H9 (cell line): ENCODE measurements at regions not wholly inside any gene's neighbourhood (a gene's known extent, or its start where the extent isn't known, plus 50 kb on each side); places are given as distances from the start of the nearest gene placed in this dataset.

Source experiments
- DNase-seq: peaks from one replicate; pipeline ENCODE4 v3.0.0-alpha.2; 2017
- H2AFZ ChIP-seq: one replicate; pipeline ENCODE4 v1.6.1; 2013; ENCODE audit warnings: mild to moderate bottlenecking, low read length, control low read depth, moderate library complexity
- H2AK5ac ChIP-seq: 2 replicates; pipeline ENCODE4 v1.6.1; 2013; ENCODE audit warnings: low read length, control low read depth, mixed read lengths; ENCODE audit not compliant: insufficient read length
- H2BK120ac ChIP-seq: one replicate; pipeline ENCODE4 v1.6.1; 2013; ENCODE audit warnings: low read depth, mild to moderate bottlenecking, low read length, control low read depth, inconsistent platforms; ENCODE audit not compliant: poor library complexity, severe bottlenecking
- H2BK12ac ChIP-seq: 2 replicates; pipeline ENCODE4 v1.6.1; 2013; ENCODE audit warnings: low read length, control low read depth, mixed read lengths, low read depth; ENCODE audit not compliant: insufficient read length
- H2BK15ac ChIP-seq: 2 replicates; pipeline ENCODE4 v1.6.1; 2013; ENCODE audit warnings: low read depth, low read length, control low read depth
- H2BK20ac ChIP-seq: one replicate; pipeline ENCODE4 v1.6.1; 2013; ENCODE audit warnings: low read depth, mild to moderate bottlenecking, low read length, control low read depth, inconsistent platforms; ENCODE audit not compliant: poor library complexity, severe bottlenecking
- H2BK5ac ChIP-seq: 2 replicates; pipeline ENCODE4 v1.6.1; 2013; ENCODE audit warnings: low read length, control low read depth, mixed read lengths; ENCODE audit not compliant: insufficient read length
- H3K14ac ChIP-seq: 2 replicates; pipeline ENCODE4 v1.6.1; 2013; ENCODE audit warnings: low read length, control low read depth; ENCODE audit not compliant: insufficient read depth
- H3K18ac ChIP-seq: 2 replicates; pipeline ENCODE4 v1.6.1; 2013; ENCODE audit warnings: low read depth, mild to moderate bottlenecking, mixed read lengths, low read length, control low read depth; ENCODE audit not compliant: insufficient read length
- H3K23ac ChIP-seq: 2 replicates; pipeline ENCODE4 v1.6.1; 2013; ENCODE audit warnings: low read length, control low read depth, mixed read lengths, low read depth; ENCODE audit not compliant: insufficient read length
- H3K23me2 ChIP-seq: 2 replicates; pipeline ENCODE4 v1.6.1; 2013; ENCODE audit warnings: low read depth, mild to moderate bottlenecking, mixed read lengths, low read length, control low read depth; ENCODE audit not compliant: insufficient read length, poor library complexity, severe bottlenecking
- H3K27ac ChIP-seq: 2 replicates; pipeline ENCODE4 v1.5.1; 2013; ENCODE audit warnings: low read length, control low read depth, mixed read lengths, low read depth; ENCODE audit not compliant: insufficient read length
- H3K27me3 ChIP-seq: 2 replicates; pipeline ENCODE4 v1.6.1; 2013; ENCODE audit warnings: low read length, control low read depth, inconsistent platforms; ENCODE audit not compliant: insufficient read depth
- H3K4ac ChIP-seq: 2 replicates; pipeline ENCODE4 v1.6.1; 2013; ENCODE audit warnings: low read depth, mild to moderate bottlenecking, control low read depth, inconsistent platforms, low read length, moderate library complexity
- H3K4me1 ChIP-seq: 2 replicates; pipeline ENCODE4 v1.6.1; 2013; ENCODE audit warnings: low read length, control low read depth, inconsistent platforms; ENCODE audit not compliant: insufficient read depth
- H3K4me2 ChIP-seq: 2 replicates; pipeline ENCODE4 v1.6.1; 2013; ENCODE audit warnings: low read length, control low read depth, mixed read lengths; ENCODE audit not compliant: insufficient read length, insufficient read depth
- H3K56ac ChIP-seq: 2 replicates; pipeline ENCODE4 v1.6.1; 2013; ENCODE audit warnings: low read depth, mild to moderate bottlenecking, mixed read lengths, low read length, control low read depth; ENCODE audit not compliant: insufficient read length
- H3K79me1 ChIP-seq: 2 replicates; pipeline ENCODE4 v1.6.1; 2013; ENCODE audit warnings: low read depth, mild to moderate bottlenecking, moderate library complexity, low read length, control low read depth, inconsistent platforms; ENCODE audit not compliant: insufficient read depth, poor library complexity, severe bottlenecking
- H3K79me2 ChIP-seq: 2 replicates; pipeline ENCODE4 v1.6.1; 2013; ENCODE audit warnings: low read length, control low read depth, inconsistent platforms; ENCODE audit not compliant: insufficient read depth
- H3K9ac ChIP-seq: 2 replicates; pipeline ENCODE4 v1.6.1; 2013; ENCODE audit warnings: low read length, control low read depth, mixed read lengths; ENCODE audit not compliant: insufficient read length; ENCODE audit errors: extremely low read depth
- H3K9me3 ChIP-seq: one replicate; pipeline ENCODE4 v1.6.1; 2013; ENCODE audit warnings: low read depth, low read length, inconsistent platforms; ENCODE audit not compliant: control insufficient read depth
- H3T11ph ChIP-seq: one replicate; pipeline ENCODE4 v1.6.1; 2013; ENCODE audit warnings: mild to moderate bottlenecking, low read length, control low read depth, inconsistent platforms
- H4K20me1 ChIP-seq: one replicate; pipeline ENCODE4 v1.6.1; 2013; ENCODE audit not compliant: control insufficient read depth, insufficient read length, insufficient read depth
- H4K5ac ChIP-seq: 2 replicates; pipeline ENCODE4 v1.6.1; 2013; ENCODE audit warnings: low read depth, mild to moderate bottlenecking, mixed read lengths, low read length, control low read depth; ENCODE audit not compliant: insufficient read length
- H4K8ac ChIP-seq: replicated peaks from 2 replicates; pipeline ENCODE4 v1.6.1; 2013; ENCODE audit warnings: low read length, control low read depth, mixed read lengths, low read depth; ENCODE audit not compliant: insufficient read length
- H4K91ac ChIP-seq: 2 replicates; pipeline ENCODE4 v1.6.1; 2013; ENCODE audit warnings: low read depth, mild to moderate bottlenecking, moderate library complexity, mixed read lengths, low read length, control low read depth; ENCODE audit not compliant: insufficient read length
- H3K27ac Mint-ChIP-seq, 3 experiments: 2 replicates in 2 of 3; 3 replicates in 1 of 3; pipeline ENCODE4 v1.8.0; 2020 to 2021; ENCODE audit warnings: mixed read lengths in 3 of 3, mild to moderate bottlenecking in 1 of 3, moderate library complexity in 1 of 3
- H3K27me3 Mint-ChIP-seq: 2 replicates; pipeline ENCODE4 v1.8.0; 2021; ENCODE audit warnings: low read depth, mild to moderate bottlenecking, moderate library complexity, mixed read lengths
- H3K36me3 Mint-ChIP-seq, 3 experiments: 2 replicates in 2 of 3; 3 replicates in 1 of 3; pipeline ENCODE4 v1.8.0; 2020 to 2021; ENCODE audit warnings: low read depth in 3 of 3, mixed read lengths in 3 of 3; ENCODE audit not compliant: insufficient read depth in 1 of 3
- H3K4me1 Mint-ChIP-seq, 2 experiments: 2 replicates each; pipeline ENCODE4 v1.8.0; 2020; ENCODE audit warnings: mixed read lengths in 2 of 2
- H3K4me3 Mint-ChIP-seq, 2 experiments: 2 replicates in 1 of 2; 3 replicates in 1 of 2; pipeline ENCODE4 v1.8.0; 2020 to 2021; ENCODE audit warnings: mild to moderate bottlenecking in 2 of 2, mixed read lengths in 2 of 2, moderate library complexity in 1 of 2
- H3K9me3 Mint-ChIP-seq, 2 experiments: 2 replicates in 1 of 2; 3 replicates in 1 of 2; pipeline ENCODE4 v1.8.0; 2020; ENCODE audit warnings: mild to moderate bottlenecking in 2 of 2, mixed read lengths in 2 of 2, moderate library complexity in 1 of 2
- WGBS: extraction: QIAGEN DNeasy Blood & Tissue Kit; methylation state at CpG from one replicate; pipeline ENCODE4 v1.1.7; 2013; ENCODE audit warnings: missing lambda C conversion rate, low lambda C conversion rate, mixed read lengths; ENCODE audit not compliant: insufficient read length; ENCODE audit errors: extremely low coverage; 5-methylcytosine and 5-hydroxymethylcytosine counted together
- TF ChIP-seq, protein P1 (sequence below): fragments of 200-600 bp; sonication (generic); conservative IDR thresholded peaks from 3 replicates; pipeline ENCODE4 v1.8.0; 2021; ENCODE audit warnings: antibody characterized with exemption, mild to moderate bottlenecking

DNA sequence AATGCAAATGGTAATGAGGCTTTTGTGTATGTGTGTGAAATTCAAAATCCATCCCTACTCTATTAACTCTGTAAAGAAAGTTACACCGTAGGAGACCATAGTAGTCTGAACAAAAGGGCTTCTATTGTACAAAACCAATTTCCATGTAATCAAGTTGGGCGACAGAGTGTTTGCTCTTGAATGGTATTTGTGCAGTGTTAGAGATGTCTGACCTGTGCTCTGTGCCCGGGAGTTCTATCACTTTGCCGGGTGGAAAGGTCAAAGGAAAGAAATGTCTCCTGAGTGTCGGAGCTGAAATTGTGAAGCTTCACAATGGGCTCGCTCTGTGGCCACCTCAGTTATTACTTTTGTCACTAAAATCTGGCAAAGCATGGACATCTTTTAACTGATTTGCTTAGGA, 312.0 kb downstream of the SAMD5 start:
- Histone ChIP-seq H3K23me2 (no peaks in the 10 kb centered on the region), H3K4ac (no peak overlapping the region), H3K9me3 (no peaks in the 10 kb centered on the region), H3K79me1 (no peaks in the 10 kb centered on the region), H3K56ac (no peak overlapping the region), H2BK5ac (no peak overlapping the region), H4K5ac (no peak overlapping the region), H4K91ac (no peak overlapping the region), H4K8ac (no peak overlapping the region), H3K27me3 (no peaks in the 10 kb centered on the region), H3K4me2 (no peak overlapping the region), H3K79me2 (no peaks in the 10 kb centered on the region), H2BK120ac (no peak overlapping the region), H2AK5ac (no peak overlapping the region), H2BK15ac (no peak overlapping the region), H3T11ph (no peak overlapping the region), H2BK20ac (no peak overlapping the region), H3K23ac (no peak overlapping the region), H3K4me1 (no peaks in the 10 kb centered on the region), H4K20me1 (no peaks in the 10 kb centered on the region), H3K27ac (no peak overlapping the region), H2BK12ac (no peak overlapping the region), H3K18ac (no peak overlapping the region), H3K14ac (no peak overlapping the region), H3K9ac (no peak overlapping the region), H2AFZ (no peak overlapping the region)
- TF ChIP-seq, protein P1, sequence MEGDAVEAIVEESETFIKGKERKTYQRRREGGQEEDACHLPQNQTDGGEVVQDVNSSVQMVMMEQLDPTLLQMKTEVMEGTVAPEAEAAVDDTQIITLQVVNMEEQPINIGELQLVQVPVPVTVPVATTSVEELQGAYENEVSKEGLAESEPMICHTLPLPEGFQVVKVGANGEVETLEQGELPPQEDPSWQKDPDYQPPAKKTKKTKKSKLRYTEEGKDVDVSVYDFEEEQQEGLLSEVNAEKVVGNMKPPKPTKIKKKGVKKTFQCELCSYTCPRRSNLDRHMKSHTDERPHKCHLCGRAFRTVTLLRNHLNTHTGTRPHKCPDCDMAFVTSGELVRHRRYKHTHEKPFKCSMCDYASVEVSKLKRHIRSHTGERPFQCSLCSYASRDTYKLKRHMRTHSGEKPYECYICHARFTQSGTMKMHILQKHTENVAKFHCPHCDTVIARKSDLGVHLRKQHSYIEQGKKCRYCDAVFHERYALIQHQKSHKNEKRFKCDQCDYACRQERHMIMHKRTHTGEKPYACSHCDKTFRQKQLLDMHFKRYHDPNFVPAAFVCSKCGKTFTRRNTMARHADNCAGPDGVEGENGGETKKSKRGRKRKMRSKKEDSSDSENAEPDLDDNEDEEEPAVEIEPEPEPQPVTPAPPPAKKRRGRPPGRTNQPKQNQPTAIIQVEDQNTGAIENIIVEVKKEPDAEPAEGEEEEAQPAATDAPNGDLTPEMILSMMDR: no peak
- Mint-ChIP-seq H3K4me3 (no peak overlapping the region), H3K36me3 (no peaks in the 10 kb centered on the region), H3K27me3 (no peaks in the 10 kb centered on the region), H3K9me3 (no peaks in the 10 kb centered on the region), H3K27ac (no peak overlapping the region), H3K4me1 (peaks cover 8 to 14% of the 10 kb centered on the region in 2 experiments)
- no CpG with 5 or more reads among the region's 6 CpGs for WGBS
- no peak for DNase-seq
